Calu3 (cell line): ENCODE measurements at regions not wholly inside any gene's neighbourhood (a gene's known extent, or its start where the extent isn't known, plus 50 kb on each side); places are given as distances from the start of the nearest gene placed in this dataset.

ENCODE experiments used
- BruUV-seq: library from RNA; stranded (reverse); fragments of 400-500 nt; replicated peaks from 2 replicates; lab custom pipeline; 2021; lab: Mats Ljungman, UMichigan
- CTCF ChIA-PET: fragments of 300-600 bp; sonication (Branson Sonifier 250); formaldehyde crosslinking; loops from one replicate; lab custom pipeline; 2022; ENCODE audit warnings: antibody characterized with exemption; lab: Charles Lee
- DNase-seq: peaks from one replicate; pipeline ENCODE4 v3.0.0; 2022
- H3K27ac Mint-ChIP-seq: one replicate; pipeline ENCODE4 v1.8.0; 2022; ENCODE audit warnings: mixed read lengths; ENCODE audit not compliant: unreplicated experiment
- H3K27me3 Mint-ChIP-seq: one replicate; pipeline ENCODE4 v1.8.0; 2022; ENCODE audit warnings: mixed read lengths; ENCODE audit not compliant: unreplicated experiment
- H3K36me3 Mint-ChIP-seq: one replicate; pipeline ENCODE4 v1.8.0; 2022; ENCODE audit warnings: mild to moderate bottlenecking, moderate library complexity, mixed read lengths; ENCODE audit not compliant: insufficient read depth, unreplicated experiment
- H3K4me1 Mint-ChIP-seq: one replicate; pipeline ENCODE4 v1.8.0; 2022; ENCODE audit warnings: mild to moderate bottlenecking, low read depth, mixed read lengths; ENCODE audit not compliant: unreplicated experiment
- H3K4me3 Mint-ChIP-seq: one replicate; pipeline ENCODE4 v1.8.0; 2022; ENCODE audit warnings: mild to moderate bottlenecking, low read depth, moderate library complexity, mixed read lengths; ENCODE audit not compliant: unreplicated experiment
- H3K9me3 Mint-ChIP-seq: one replicate; pipeline ENCODE4 v1.8.0; 2022; ENCODE audit warnings: low read depth, mixed read lengths; ENCODE audit not compliant: unreplicated experiment
- CTCF ChIP-seq: fragments of 200-600 bp; IDR thresholded peaks from one replicate; pipeline ENCODE4 v1.8.0; 2022; ENCODE audit warnings: antibody characterized with exemption; ENCODE audit not compliant: unreplicated experiment
- intact Hi-C: fragments of 100-400 bp; cut with micrococcal nuclease; formaldehyde crosslinking; loops from one replicate; pipeline ENCODE4 v1.10.0; 2022; ENCODE audit not compliant: unreplicated experiment

- Mint-ChIP-seq H3K9me3 (peaks cover 2% of the 10 kb centered on the region), H3K36me3 (no peaks in the 10 kb centered on the region), H3K27me3 (peaks cover 52% of the 10 kb centered on the region), H3K4me3 (no peak overlapping the region), H3K27ac (no peak overlapping the region), H3K4me1 (peaks cover 14% of the 10 kb centered on the region)
- intact Hi-C loops: loop anchor here (5.0 kb wide), 1 partner anchor 110 kb away; no protein-coding TSS in a partner anchor
- DNase-seq: peak; percentile 46
- CTCF ChIA-PET: interaction anchor here (0.6 to 1.9 kb wide), 4 partner anchors 32 to 110 kb away, joined by 3 to 7 read pairs (median 4); no protein-coding TSS in a partner anchor
- peak; percentile 37 for TF ChIP-seq CTCF
- no TSS peak for BruUV-seq
Measured at GRCh38 chr17:45722161-45722560, 62.0 kb upstream of the CRHR1 start.

DNA sequence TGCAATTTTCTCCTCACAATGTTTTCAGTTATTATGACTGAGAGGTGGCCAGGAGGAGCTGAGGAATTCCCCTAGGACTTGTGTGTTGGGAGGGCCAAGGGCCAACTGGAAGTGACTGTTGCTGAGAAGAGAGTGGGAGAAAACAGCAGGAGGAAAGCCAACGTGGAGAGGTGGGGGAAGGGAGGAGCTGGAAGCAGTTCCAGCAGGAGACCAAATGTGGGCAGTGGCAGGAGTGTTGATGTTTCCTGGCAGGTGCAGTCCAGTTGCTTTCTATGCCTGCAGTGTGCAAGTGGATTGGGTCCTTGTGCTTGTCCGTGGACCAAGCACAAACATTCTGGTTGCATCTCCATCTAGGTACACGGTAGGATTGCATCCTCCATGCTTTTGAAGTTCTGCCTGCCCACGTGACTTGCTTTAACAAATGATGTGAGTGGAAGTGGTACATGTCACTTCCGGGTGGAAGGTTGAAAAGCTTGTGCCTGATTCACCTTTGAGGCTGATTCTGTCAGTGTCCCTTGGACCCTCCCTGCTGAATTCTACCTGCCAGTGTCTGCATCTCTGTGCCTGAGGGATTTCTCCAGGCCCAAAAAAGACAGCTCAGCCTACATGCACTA is 54.7 kb upstream of the CRHR1 start:
- Mint-ChIP-seq H3K36me3 (no peaks in the 10 kb centered on the region), H3K4me3 (no peak overlapping the region), H3K27me3 (peaks cover 95% of the 10 kb centered on the region), H3K9me3 (peaks cover 8% of the 10 kb centered on the region), H3K27ac (no peak overlapping the region), H3K4me1 (no peaks in the 10 kb centered on the region)
- no peak for TF ChIP-seq CTCF
- intact Hi-C loops: no loop called here
- BruUV-seq: no TSS peak
- DNase-seq: no peak
- CTCF ChIA-PET: interaction anchor here (0.6 to 1.3 kb wide), 2 partner anchors 24 to 530 kb away, joined by 3 read pairs; no protein-coding TSS in a partner anchor

DNA sequence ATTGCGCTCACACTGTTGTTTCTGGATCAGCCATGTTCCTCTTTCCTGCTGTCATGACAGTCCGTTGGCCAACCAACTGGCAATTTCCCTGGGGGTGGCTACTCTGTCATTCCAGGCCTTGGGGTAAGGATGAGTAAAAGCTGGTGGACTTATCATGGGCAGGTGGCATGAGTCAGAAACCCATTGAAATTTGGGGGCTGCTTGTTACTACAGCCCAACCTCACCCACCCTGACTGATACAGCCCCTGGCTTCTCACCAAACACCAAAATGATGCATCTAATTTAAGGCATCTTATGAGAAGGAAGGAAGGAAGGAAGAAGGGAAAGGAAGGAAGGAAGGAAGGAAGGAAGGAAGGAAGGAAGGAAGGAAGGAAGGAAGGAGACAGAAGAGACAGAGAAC is 53.9 kb upstream of the CRHR1 start:
- CTCF ChIA-PET: interaction anchor here (0.6 kb wide), 1 partner anchor 23 kb away, joined by 3 read pairs; no protein-coding TSS in a partner anchor
- TF ChIP-seq CTCF: no peak
- peaks cover 8% of the 10 kb centered on the region for H3K9me3 Mint-ChIP-seq
- no peak overlapping the region for H3K4me3 Mint-ChIP-seq
- DNase-seq: no peak
- no TSS peak for BruUV-seq
- no peaks in the 10 kb centered on the region for H3K36me3 Mint-ChIP-seq
- H3K27me3 Mint-ChIP-seq: peaks cover 95% of the 10 kb centered on the region
- intact Hi-C loops: no loop called here
- H3K4me1 Mint-ChIP-seq: no peaks in the 10 kb centered on the region
- no peak overlapping the region for H3K27ac Mint-ChIP-seq

DNA sequence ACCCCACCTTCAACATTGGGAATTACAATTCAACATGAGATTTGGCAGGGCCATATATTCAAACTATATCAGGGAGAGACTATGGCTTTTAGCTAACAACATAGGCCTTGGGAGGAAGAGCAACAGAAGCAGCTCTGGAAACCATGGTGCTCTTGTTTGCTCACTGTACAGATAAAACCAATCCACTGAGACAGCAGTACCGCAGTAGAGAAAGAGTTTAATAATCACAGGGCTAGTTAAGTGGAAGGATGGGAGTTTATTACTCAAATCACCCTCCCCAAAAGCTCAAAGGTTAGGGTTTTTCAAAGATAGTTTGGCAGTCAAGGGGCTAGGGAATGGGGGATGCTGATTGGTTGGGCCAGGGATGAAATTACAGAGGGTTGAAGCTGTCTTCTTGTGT is 52.7 kb upstream of the CRHR1 start:
- no TSS peak for BruUV-seq
- no peak overlapping the region for H3K27ac Mint-ChIP-seq
- peaks cover 10% of the 10 kb centered on the region for H3K9me3 Mint-ChIP-seq
- intact Hi-C loops: no loop called here
- H3K27me3 Mint-ChIP-seq: peaks cover 95% of the 10 kb centered on the region
- TF ChIP-seq CTCF: no peak
- H3K36me3 Mint-ChIP-seq: no peaks in the 10 kb centered on the region
- CTCF ChIA-PET: no interaction called here
- H3K4me1 Mint-ChIP-seq: no peaks in the 10 kb centered on the region
- H3K4me3 Mint-ChIP-seq: no peak overlapping the region
- DNase-seq: no peak
